ENCODE measurements at regions not wholly inside any gene's neighbourhood (a gene's known extent, or its start where the extent isn't known, plus 50 kb on each side); places are given as distances from the start of the nearest gene placed in this dataset.

GRCh38 chr13:27370305-27370872, 54.0 kb upstream of the GTF3A start:
- no peak for DNase-seq

GRCh38 chr13:27371932-27372331, 52.5 kb upstream of the GTF3A start:
- no peak for DNase-seq

DNA sequence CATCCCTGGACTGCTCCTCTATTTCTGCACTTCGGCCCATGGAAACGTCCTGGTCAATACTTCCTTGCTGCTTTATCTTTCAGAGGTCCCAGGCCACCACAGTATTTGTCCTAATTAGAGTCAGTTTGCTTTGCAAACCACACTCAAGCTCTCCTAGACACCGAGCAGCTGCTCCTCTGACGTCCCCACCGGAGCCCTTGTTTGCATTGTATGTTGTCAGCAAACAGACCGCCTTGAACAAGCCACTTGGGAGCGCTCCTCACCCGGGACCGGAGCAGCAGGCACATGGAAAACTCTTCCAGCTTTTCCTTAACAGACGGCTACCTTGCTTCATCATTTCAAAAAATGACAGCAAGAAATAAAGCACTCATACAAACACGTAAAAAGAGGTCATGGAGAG, 51.5 kb upstream of the GTF3A start:
- no peak for DNase-seq

- no peak for DNase-seq
These were observed 50.2 kb upstream of the GTF3A start for GRCh38 chr13:27374126-27374613.
